ENCODE measurements at regions not wholly inside any gene's neighbourhood (a gene's known extent, or its start where the extent isn't known, plus 50 kb on each side); places are given as distances from the start of the nearest gene placed in this dataset.
A peak's percentile ranks its signal among the peaks of the same experiment; 100 is the strongest.
"Not testable (repeated sequence)": the region's sequence is repeated elsewhere in the genome, so short reads cannot be mapped to it uniquely, and the experiment has no call there.

DNA sequence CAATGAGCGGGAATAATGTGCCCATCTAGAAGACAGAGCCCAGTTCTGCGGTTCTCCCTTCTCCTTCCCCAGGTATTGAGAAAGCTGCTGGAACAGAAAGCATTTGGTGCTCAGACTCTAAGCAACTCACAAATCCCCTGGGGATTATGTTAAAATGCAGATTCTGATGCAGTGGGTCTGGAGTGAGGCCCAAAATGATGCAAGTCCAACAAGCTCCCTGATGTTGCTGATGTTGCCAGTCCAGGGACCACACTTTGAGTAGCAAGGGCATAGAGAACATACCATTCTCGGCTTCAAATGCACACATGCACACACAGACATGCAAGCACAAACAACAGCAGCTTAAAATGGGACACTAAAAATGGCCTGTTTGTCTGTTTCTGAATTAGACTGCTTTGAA, 274.8 kb upstream of the NCKAP5 start:
- no peak for ATAC-seq

DNA sequence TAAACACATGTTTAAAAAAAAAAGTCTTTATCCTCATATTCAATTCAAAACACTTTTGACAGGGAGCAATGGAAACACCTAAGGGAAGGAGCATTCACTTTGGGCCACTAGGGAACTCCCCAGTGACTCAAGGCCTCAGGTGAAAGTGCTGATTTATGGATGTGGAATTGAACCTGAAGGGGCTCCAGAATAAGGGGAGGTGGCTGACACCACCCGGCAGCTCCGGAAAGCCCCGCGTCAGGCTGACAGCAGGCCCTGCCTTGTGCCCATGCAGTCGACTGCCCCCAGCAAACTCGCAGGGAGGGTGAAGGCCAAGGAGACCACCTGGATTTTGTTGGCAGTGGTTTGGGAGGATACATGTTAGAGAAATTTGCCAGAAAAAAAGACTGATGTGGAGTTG, 275.3 kb upstream of the NCKAP5 start:
- no peak for ATAC-seq

DNA sequence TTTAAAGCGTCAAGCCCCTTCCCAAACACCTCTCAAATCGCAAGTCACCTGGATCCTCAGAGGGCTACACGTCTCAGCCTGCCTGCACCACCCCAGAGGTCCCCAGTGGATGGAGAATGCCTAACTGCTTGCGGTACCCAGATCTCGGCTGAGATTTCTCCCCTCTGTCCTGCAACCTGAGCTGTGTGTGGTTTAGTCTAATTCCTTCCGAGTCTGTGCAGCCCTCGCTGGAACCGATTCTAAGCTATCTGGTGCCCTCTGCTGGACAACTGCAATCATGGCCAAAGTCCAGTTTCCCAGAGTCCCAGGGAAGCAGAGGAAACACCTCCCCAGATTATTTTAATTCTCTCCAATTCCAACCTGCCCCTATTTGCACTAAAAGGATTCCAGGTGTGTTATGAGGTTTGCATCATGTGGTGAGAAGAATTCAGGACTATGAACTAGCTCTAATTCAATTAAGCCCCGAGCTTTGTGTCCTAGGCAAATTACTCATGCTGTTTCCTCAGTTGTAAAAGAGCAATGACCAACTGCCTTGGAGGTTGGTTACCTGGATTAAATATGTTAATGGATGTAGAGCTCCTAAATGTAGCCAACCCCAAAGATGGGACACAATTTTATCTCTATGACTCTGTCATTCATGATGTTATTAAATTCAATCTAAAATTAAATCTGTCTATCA, 276.1 kb upstream of the NCKAP5 start:
- peak; percentile 83 for ATAC-seq

DNA sequence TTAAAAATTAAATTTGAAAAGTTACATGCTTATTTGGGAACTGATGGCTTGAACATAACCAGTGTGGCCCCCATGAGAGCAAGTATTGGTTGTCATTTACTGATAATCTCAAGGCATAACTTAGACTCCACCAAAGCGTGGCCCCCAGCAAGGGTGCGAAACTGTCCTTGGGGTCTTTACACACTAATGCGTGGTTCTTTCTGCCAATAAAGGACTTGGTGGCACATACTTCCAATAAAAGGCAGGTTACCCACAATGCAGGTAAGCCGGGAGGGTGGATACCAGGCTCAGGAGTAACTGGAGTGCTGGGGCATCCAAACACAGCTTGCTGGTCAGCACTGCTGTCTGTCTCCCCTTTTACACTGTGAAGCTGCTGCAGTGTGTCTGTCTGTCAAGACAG, 278.2 kb upstream of the NCKAP5 start:
- ATAC-seq, result no peak

DNA sequence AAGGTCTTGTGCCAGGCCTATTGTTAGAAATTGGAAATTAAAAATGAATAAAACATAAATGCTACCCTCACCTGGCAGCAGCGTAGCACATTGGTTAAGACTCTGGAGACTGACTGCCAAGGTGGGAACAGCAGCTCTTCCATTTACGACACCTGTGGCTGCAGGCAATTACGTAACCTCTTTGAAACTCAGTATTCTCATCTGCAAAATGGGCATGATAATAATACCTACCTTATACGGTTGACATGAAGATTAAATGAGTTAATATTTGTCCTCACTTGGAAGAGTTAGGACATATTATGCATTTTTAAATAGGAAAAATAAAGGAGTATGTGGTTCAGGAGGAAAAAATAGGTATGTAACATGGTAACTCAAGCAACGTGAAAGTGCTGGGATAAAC, 279.3 kb upstream of the NCKAP5 start:
- no peak for ATAC-seq

DNA sequence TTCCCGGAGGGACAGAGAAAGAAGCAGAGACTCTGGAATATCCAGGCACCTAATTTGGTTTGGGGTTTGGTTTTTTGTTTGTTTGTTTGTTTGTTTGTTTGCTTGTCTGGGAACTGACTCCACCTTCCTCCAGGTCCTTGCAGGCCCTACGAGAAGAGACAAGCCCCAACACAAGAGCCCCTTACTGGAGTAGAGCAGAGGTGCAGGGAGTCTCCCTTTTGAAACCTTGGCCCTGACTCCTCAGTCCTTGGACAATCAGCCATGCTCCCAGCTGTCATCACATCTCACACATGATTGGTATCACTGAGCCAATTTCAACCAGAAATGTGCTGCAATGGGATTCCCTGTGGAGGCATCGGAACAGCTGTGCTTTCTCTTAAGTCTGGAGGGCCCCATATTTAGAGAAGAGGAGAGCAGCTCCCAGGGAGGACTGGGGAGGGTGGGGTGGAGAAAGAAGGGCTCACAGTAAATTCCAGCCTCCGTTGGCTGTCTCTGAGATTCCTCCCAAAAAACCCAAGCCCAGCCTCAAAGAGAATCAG, 279.9 kb upstream of the NCKAP5 start:
- no peak for ATAC-seq

DNA sequence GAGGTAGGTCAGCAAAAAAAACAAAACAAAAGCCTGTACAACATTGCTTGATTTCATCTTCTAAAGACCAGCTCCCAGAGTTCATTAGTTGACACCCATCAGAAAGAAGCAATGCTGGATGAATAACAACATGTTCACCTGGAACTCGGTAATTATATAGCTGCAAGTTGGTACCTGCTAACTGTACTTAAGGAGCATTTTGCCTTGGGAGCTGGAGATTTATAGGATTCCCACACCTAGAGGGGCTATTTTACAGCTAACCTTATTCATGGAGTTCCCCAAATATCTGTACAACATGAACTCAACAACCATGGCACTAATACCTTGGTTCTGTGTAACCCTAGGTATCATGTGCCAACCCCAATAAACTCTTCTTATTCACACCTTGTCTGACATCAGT, 281.1 kb upstream of the NCKAP5 start:
- no peak for ATAC-seq

DNA sequence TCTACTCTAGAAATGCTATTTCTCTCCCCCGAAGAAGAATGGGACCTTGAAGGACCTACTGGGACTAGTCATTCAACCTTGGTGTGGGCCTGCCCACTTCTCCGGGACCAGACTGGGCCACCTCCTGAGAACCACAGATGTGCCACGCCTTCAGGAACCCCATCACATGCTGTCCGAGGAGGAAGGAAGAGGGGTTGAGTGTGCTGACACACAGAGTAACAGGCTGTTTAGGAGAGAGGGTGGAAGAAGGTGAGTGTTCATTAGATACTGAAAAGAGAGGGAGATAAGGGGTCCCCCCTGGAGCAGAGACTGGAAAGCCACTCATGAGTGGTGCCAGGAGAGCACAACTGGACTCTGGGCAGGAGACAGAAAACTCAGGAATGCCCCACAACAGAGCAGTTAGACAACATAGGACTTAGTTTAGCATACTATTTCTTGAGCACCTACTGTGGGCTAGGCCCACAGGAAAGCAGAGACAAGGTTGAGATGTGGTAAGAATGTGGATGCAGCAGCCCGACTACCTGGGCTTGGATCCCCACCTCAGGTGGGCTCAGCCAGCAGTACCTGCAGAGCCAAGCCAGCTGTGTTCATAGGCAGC, 286.4 kb upstream of the NCKAP5 start:
- ATAC-seq, result no peak

DNA sequence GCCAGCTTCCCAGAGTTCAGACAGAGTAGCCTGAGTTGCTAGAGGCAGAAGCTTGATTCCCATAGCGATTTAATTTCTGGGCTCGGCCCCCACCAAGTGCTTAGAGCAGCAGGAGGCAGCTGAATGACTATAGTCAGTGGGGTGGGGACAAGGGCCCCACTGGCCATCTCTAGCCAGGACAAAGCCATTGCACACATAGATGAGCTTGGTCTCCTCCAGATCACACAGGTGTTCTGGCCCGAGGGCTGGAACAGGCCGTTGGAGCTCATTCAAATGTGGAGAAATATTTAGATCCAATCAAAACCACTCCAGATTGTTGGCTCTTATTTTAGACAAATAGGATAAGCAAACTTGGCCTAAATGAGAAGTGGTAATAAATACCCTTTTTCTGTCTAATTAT, 287.3 kb upstream of the NCKAP5 start:
- ATAC-seq, result no peak

DNA sequence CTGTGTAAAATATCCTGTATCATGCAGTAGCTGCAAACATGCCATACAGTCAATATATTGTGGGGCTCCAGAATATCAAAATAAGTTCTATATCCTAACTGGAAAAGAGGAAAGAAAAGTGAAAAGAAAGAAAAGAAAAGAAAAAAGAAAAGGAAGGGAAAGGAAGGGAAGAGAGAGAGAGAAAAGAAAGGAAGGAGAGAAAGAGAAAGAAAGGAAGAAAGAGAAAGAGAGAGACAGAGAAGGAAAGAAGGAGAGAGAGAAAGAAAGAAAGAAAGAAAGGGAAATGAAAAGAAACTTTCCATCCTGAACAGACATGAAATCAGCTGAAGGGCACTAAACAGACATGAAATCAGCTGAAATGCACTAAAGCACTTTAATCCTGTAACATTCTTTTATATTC, 288.4 kb upstream of the NCKAP5 start:
- ATAC-seq, result no peak

DNA sequence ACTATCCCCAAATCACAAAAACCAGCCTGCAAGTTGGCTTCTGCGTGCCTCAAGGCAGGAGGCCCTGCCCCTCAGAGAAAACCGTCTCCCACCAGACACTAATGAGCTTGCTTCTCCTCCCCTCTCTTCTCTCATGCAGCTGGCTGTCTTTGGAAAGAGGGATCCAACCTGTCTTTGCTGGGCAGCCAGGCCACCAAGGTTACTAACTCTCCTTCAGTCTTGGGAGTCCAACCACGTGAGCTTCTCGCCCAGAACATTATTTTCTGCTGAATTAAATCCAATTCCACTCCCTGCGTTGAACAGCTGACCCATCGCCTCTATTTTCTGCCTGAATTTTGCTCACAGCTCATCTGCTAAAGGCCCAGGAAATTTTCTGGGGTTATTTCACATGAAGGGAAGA, 291.3 kb upstream of the NCKAP5 start:
- no peak for ATAC-seq

DNA sequence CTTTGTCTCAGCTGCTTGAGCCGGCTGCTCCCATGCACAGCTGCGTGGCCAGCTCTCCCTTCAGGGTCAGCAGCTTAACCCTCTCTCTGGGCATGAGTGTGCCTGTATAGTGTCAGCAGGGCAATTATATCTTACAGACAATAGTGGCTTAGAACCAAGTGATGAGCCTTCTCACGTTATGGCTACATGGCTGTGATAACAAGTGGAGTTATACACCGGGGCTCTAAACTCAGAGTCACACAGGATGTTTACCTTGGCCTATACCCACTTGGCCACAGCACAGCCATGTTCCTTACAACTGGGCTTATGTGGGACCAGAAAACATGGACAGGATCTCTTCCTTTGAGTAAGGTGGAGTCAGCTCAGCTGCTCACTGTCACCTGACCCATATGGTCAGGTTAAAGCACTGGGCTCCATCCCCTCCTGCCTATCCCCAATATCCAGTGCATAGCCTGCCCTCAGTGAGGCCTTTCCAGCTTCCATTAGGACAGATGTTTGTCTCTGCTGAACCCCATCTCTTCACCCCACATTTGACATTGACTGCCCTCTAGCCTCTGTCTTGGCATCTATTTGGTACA, 294.2 kb upstream of the NCKAP5 start:
- ATAC-seq, result no peak

DNA sequence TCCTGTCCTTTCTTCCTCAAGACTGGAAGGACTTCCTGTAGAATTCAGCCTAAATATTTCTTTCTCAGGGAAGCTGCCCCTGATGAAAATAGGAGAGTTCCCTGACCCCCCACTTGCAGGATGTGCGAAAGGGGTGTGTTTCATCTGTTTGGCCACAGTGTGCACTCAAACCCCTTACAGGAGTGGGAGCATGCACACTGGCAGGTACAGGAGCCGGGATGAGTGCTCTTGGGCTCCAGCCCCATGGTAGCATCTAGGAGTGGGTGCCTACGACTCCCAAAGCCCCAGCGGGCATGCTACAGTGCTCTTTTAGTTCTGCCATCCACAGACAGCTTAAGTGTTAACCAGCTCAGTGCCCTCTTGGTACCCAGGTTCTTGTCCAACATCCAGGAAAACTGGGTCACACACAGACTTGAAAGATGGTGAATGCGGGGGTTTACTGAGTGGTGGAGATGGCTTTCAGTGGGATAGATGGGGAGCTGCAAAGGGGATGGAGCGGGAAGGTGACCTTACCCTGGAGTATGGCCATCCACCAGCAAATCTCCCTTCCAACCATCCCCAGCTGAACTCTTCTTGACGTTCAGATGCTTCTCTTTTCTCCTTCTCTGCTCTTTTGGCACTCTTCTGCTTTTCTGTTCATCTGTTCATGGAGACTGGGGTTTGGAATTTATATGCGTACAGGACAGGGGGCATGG, 295.0 kb upstream of the NCKAP5 start:
- ATAC-seq, result no peak

DNA sequence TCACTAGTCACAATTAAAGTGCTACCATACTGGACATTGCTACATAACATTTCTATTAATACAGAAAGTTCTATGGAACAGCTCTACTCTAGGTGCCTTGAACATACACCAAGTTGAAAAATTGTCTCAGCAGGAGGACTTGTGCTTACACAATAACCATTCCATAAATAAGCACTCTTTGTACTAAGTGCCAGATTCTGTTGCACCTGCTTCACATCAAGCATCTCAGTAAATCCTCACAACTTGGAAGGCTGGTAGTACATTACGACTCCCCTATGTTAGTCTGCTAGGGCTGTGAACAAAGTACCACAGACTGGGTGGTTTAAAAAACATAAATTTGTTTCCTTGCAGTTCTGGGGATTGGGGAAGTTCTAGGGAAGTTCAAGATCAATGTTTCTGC, 296.9 kb upstream of the NCKAP5 start:
- ATAC-seq, result no peak

DNA sequence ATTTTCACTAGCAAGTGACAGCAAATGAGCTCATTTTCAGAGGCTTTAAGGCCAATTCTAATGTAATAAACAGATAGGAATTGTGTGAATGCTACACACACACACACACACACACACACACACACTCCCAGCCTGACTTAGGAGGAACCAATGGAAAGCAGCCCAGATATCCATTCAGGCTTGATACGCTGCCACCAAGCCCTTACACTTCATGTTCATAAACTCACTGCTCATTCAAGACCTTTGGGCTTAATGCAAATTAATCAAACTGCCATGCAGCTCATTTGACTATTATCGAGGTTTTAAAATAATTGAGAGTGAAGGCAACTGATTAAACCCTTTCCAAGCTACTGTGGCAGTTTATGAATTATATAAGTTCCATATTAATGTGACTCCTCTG, 298.9 kb upstream of the NCKAP5 start:
- ATAC-seq, result no peak

DNA sequence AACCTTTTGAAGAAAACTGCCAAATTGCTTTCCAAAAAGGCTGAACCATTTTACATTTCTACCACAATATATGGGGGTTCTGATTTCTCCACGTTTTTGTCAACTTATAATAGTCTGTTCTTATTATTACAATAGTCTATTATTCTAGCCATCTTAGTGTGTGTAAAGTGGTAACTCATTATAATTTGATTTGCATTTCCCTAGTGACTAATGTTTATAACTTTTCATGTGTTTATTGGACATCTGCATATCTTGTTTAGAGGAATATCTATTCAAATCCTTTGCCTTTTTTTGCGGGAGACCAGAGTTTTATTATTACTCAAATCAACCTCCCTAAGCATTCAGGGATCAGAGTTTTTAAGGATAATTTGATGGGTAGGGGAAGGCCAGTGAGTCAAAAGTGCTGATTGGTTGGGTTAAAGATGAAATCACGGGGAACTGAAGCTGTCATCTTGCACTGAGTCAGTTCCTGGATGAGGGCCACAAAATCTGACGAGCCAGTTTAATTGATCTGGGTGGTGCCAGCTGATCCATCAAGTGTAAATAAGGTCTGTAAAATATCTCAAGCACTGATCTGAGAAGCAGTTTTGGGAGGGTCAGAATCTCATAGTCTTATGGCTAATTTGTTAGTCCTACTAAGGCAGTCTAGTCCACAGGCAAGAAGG, 303.4 kb upstream of the NCKAP5 start:
- ATAC-seq, result no peak

DNA sequence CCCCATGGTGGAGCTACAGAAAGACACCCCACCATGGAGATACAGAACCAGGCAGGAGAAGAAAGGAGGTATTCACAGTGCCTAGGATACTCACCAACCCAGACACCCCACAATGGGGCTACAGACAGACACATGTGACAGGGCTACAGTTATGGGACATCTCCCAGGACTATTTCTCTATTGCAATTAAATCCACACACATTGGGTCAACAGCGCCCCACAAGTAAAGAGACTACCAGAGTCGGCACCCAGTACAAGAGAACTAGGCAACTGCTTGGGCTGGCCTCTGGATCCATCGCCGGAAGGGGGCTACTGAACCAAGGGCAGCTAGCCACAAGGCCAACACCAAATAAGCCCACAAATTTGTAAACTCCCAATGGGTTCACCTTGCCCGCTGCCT, 310.1 kb upstream of the NCKAP5 start:
- ATAC-seq, result no peak

DNA sequence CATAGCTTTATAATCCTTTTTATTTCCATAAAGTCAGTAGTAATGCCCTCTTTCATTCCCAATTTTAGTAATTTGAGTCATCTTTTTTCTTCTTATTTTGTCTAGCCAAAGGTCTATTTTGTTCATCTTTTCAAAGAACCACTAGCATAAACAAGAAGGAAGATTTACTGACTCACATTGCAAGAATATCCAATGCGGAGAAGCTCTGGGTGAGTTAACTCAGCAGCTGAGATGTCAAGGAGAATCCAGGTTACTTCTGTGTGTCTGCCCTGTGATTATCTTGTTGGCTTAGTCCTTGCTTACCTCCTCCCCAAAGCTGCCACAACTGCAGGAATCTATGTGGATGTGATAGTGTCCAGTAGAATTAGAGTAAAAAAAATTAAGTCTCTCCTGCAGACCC, 311.4 kb upstream of the NCKAP5 start:
- no peak for ATAC-seq

DNA sequence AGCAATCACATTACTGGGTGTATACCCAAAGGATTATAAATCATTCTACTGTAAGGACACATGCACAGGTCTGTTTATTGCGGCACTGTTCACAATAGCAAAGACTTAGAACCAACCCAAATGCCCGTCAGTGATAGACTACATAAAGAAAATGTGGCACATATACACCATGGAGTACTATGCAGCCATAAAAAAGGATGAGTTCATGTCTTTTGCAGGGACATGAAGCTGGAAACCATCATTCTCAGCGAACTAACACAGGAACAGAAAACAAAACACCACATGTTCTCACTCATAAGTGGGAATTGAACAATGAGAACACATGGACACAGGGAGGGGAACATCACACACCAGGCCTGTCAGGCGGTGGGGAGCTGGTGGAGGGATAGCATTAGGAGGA, 313.9 kb upstream of the NCKAP5 start:
- ATAC-seq, result not testable (repeated sequence)

DNA sequence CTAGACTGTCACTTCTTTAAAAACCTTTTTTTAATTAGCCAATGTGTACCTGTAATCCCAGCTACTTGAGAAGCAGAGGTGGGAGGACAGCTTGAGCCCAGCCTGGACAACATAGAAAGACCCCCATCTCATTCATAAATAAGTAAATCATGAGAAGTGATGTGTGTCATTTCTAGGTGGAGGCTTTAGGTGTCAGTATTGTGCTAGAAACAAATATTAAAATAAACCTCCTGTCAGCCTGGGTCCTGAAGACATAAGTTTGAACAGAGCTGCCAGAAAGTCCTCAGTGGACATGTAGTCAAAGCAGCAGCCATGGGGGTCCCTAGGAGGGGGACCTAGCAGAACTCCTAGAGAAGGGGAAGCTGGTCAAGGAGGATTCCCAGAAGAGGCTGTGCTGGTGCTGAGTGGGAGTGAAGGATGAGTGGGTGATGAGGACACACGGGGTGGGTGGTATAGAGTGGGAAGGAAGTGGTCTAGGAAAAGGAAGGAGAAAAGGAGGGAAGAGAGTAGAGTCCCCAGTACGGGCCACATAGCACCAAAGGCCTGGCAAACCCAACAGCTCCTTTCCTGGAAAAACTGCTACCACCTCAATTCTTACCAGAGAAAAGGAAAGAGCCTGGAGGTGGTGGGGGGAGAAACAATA, 316.6 kb upstream of the NCKAP5 start:
- ATAC-seq, result no peak

DNA sequence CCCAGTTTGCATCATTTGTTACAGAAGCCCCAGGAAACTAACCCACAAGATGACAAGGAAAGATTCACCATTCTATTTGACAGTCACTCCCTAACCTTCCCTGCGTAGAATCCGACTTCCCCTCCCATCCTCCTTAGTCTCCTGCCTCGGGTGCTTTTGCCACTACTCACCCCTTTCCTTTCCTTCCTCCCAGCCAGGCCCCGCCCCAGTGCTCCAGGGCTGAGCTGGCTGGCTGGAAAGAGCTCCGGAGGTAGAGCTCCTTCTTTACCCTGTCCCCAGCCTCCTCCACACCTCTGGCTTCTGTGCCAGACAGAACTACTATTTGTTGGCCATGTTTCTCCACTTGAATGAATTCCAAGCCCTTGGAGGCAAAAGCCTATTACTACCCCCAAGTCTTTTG, 317.6 kb upstream of the NCKAP5 start:
- peak; percentile 28 for ATAC-seq
